Keratinocyte (primary cell): ENCODE measurements at regions not wholly inside any gene's neighbourhood (a gene's known extent, or its start where the extent isn't known, plus 50 kb on each side); places are given as distances from the start of the nearest gene placed in this dataset.

Experiments used
- CTCF ChIP-seq, 3 experiments: IDR thresholded peaks in 1 of 3; conservative IDR thresholded peaks in 1 of 3; optimal IDR thresholded peaks in 1 of 3; 2 replicates in 2 of 3; 3 replicates in 1 of 3; pipeline versions ENCODE3 to v1.5.1; 2011; ENCODE audit warnings: low read length in 3 of 3, mild to moderate bottlenecking in 3 of 3, moderate library complexity in 2 of 3, control low read depth in 1 of 3, inconsistent platforms in 1 of 3; ENCODE audit not compliant: insufficient read depth in 2 of 3; ENCODE audit errors: extremely low read depth in 1 of 3
- EZH2 ChIP-seq: IDR thresholded peaks from one replicate; pipeline ENCODE4 v1.6.1; 2012; ENCODE audit warnings: inconsistent platforms, mild to moderate bottlenecking, low read length, moderate library complexity

GRCh38 chr6:122238861-122239260 lies 160.6 kb upstream of the HSF2 start:
- TF ChIP-seq CTCF (optimal IDR thresholded peaks at IDR 0.05 in 1 of 3, IDR thresholded peaks at IDR 0.05 in 1 of 3, conservative IDR thresholded peaks at IDR 0.05 in 1 of 3; ENCODE audit: extremely low read depth in 1 of 3, insufficient read depth in 2 of 3, low read length in 3 of 3) (no peak), EZH2 (no peak)
